H9 (cell line): ENCODE measurements at regions not wholly inside any gene's neighbourhood (a gene's known extent, or its start where the extent isn't known, plus 50 kb on each side); places are given as distances from the start of the nearest gene placed in this dataset.

ENCODE experiments used
- DNase-seq: peaks from one replicate; pipeline ENCODE4 v3.0.0-alpha.2; 2017
- H2AFZ ChIP-seq: one replicate; pipeline ENCODE4 v1.6.1; 2013; ENCODE audit warnings: mild to moderate bottlenecking, low read length, control low read depth, moderate library complexity
- H2AK5ac ChIP-seq: 2 replicates; pipeline ENCODE4 v1.6.1; 2013; ENCODE audit warnings: low read length, control low read depth, mixed read lengths; ENCODE audit not compliant: insufficient read length
- H2BK120ac ChIP-seq: one replicate; pipeline ENCODE4 v1.6.1; 2013; ENCODE audit warnings: low read depth, mild to moderate bottlenecking, low read length, control low read depth, inconsistent platforms; ENCODE audit not compliant: poor library complexity, severe bottlenecking
- H2BK12ac ChIP-seq: 2 replicates; pipeline ENCODE4 v1.6.1; 2013; ENCODE audit warnings: low read length, control low read depth, mixed read lengths, low read depth; ENCODE audit not compliant: insufficient read length
- H2BK15ac ChIP-seq: 2 replicates; pipeline ENCODE4 v1.6.1; 2013; ENCODE audit warnings: low read depth, low read length, control low read depth
- H2BK20ac ChIP-seq: one replicate; pipeline ENCODE4 v1.6.1; 2013; ENCODE audit warnings: low read depth, mild to moderate bottlenecking, low read length, control low read depth, inconsistent platforms; ENCODE audit not compliant: poor library complexity, severe bottlenecking
- H2BK5ac ChIP-seq: 2 replicates; pipeline ENCODE4 v1.6.1; 2013; ENCODE audit warnings: low read length, control low read depth, mixed read lengths; ENCODE audit not compliant: insufficient read length
- H3K14ac ChIP-seq: 2 replicates; pipeline ENCODE4 v1.6.1; 2013; ENCODE audit warnings: low read length, control low read depth; ENCODE audit not compliant: insufficient read depth
- H3K18ac ChIP-seq: 2 replicates; pipeline ENCODE4 v1.6.1; 2013; ENCODE audit warnings: low read depth, mild to moderate bottlenecking, mixed read lengths, low read length, control low read depth; ENCODE audit not compliant: insufficient read length
- H3K23ac ChIP-seq: 2 replicates; pipeline ENCODE4 v1.6.1; 2013; ENCODE audit warnings: low read length, control low read depth, mixed read lengths, low read depth; ENCODE audit not compliant: insufficient read length
- H3K23me2 ChIP-seq: 2 replicates; pipeline ENCODE4 v1.6.1; 2013; ENCODE audit warnings: low read depth, mild to moderate bottlenecking, mixed read lengths, low read length, control low read depth; ENCODE audit not compliant: insufficient read length, poor library complexity, severe bottlenecking
- H3K27ac ChIP-seq: 2 replicates; pipeline ENCODE4 v1.5.1; 2013; ENCODE audit warnings: low read length, control low read depth, mixed read lengths, low read depth; ENCODE audit not compliant: insufficient read length
- H3K27me3 ChIP-seq: 2 replicates; pipeline ENCODE4 v1.6.1; 2013; ENCODE audit warnings: low read length, control low read depth, inconsistent platforms; ENCODE audit not compliant: insufficient read depth
- H3K4ac ChIP-seq: 2 replicates; pipeline ENCODE4 v1.6.1; 2013; ENCODE audit warnings: low read depth, mild to moderate bottlenecking, control low read depth, inconsistent platforms, low read length, moderate library complexity
- H3K4me1 ChIP-seq: 2 replicates; pipeline ENCODE4 v1.6.1; 2013; ENCODE audit warnings: low read length, control low read depth, inconsistent platforms; ENCODE audit not compliant: insufficient read depth
- H3K4me2 ChIP-seq: 2 replicates; pipeline ENCODE4 v1.6.1; 2013; ENCODE audit warnings: low read length, control low read depth, mixed read lengths; ENCODE audit not compliant: insufficient read length, insufficient read depth
- H3K56ac ChIP-seq: 2 replicates; pipeline ENCODE4 v1.6.1; 2013; ENCODE audit warnings: low read depth, mild to moderate bottlenecking, mixed read lengths, low read length, control low read depth; ENCODE audit not compliant: insufficient read length
- H3K79me1 ChIP-seq: 2 replicates; pipeline ENCODE4 v1.6.1; 2013; ENCODE audit warnings: low read depth, mild to moderate bottlenecking, moderate library complexity, low read length, control low read depth, inconsistent platforms; ENCODE audit not compliant: insufficient read depth, poor library complexity, severe bottlenecking
- H3K79me2 ChIP-seq: 2 replicates; pipeline ENCODE4 v1.6.1; 2013; ENCODE audit warnings: low read length, control low read depth, inconsistent platforms; ENCODE audit not compliant: insufficient read depth
- H3K9ac ChIP-seq: 2 replicates; pipeline ENCODE4 v1.6.1; 2013; ENCODE audit warnings: low read length, control low read depth, mixed read lengths; ENCODE audit not compliant: insufficient read length; ENCODE audit errors: extremely low read depth
- H3K9me3 ChIP-seq: one replicate; pipeline ENCODE4 v1.6.1; 2013; ENCODE audit warnings: low read depth, low read length, inconsistent platforms; ENCODE audit not compliant: control insufficient read depth
- H3T11ph ChIP-seq: one replicate; pipeline ENCODE4 v1.6.1; 2013; ENCODE audit warnings: mild to moderate bottlenecking, low read length, control low read depth, inconsistent platforms
- H4K20me1 ChIP-seq: one replicate; pipeline ENCODE4 v1.6.1; 2013; ENCODE audit not compliant: control insufficient read depth, insufficient read length, insufficient read depth
- H4K5ac ChIP-seq: 2 replicates; pipeline ENCODE4 v1.6.1; 2013; ENCODE audit warnings: low read depth, mild to moderate bottlenecking, mixed read lengths, low read length, control low read depth; ENCODE audit not compliant: insufficient read length
- H4K8ac ChIP-seq: replicated peaks from 2 replicates; pipeline ENCODE4 v1.6.1; 2013; ENCODE audit warnings: low read length, control low read depth, mixed read lengths, low read depth; ENCODE audit not compliant: insufficient read length
- H4K91ac ChIP-seq: 2 replicates; pipeline ENCODE4 v1.6.1; 2013; ENCODE audit warnings: low read depth, mild to moderate bottlenecking, moderate library complexity, mixed read lengths, low read length, control low read depth; ENCODE audit not compliant: insufficient read length
- H3K27ac Mint-ChIP-seq, 3 experiments: 2 replicates in 2 of 3; 3 replicates in 1 of 3; pipeline ENCODE4 v1.8.0; 2020 to 2021; ENCODE audit warnings: mixed read lengths in 3 of 3, mild to moderate bottlenecking in 1 of 3, moderate library complexity in 1 of 3
- H3K27me3 Mint-ChIP-seq: 2 replicates; pipeline ENCODE4 v1.8.0; 2021; ENCODE audit warnings: low read depth, mild to moderate bottlenecking, moderate library complexity, mixed read lengths
- H3K36me3 Mint-ChIP-seq, 3 experiments: 2 replicates in 2 of 3; 3 replicates in 1 of 3; pipeline ENCODE4 v1.8.0; 2020 to 2021; ENCODE audit warnings: low read depth in 3 of 3, mixed read lengths in 3 of 3; ENCODE audit not compliant: insufficient read depth in 1 of 3
- H3K4me1 Mint-ChIP-seq, 2 experiments: 2 replicates each; pipeline ENCODE4 v1.8.0; 2020; ENCODE audit warnings: mixed read lengths in 2 of 2
- H3K4me3 Mint-ChIP-seq, 2 experiments: 2 replicates in 1 of 2; 3 replicates in 1 of 2; pipeline ENCODE4 v1.8.0; 2020 to 2021; ENCODE audit warnings: mild to moderate bottlenecking in 2 of 2, mixed read lengths in 2 of 2, moderate library complexity in 1 of 2
- H3K9me3 Mint-ChIP-seq, 2 experiments: 2 replicates in 1 of 2; 3 replicates in 1 of 2; pipeline ENCODE4 v1.8.0; 2020; ENCODE audit warnings: mild to moderate bottlenecking in 2 of 2, mixed read lengths in 2 of 2, moderate library complexity in 1 of 2
- CTCF ChIP-seq: fragments of 200-600 bp; sonication (generic); conservative IDR thresholded peaks from 3 replicates; pipeline ENCODE4 v1.8.0; 2021; ENCODE audit warnings: antibody characterized with exemption, mild to moderate bottlenecking
- WGBS: extraction: QIAGEN DNeasy Blood & Tissue Kit; methylation state at CpG from one replicate; pipeline ENCODE4 v1.1.7; 2013; ENCODE audit warnings: missing lambda C conversion rate, low lambda C conversion rate, mixed read lengths; ENCODE audit not compliant: insufficient read length; ENCODE audit errors: extremely low coverage; 5-methylcytosine and 5-hydroxymethylcytosine counted together

GRCh38 chr13:74479124-74479523, 344.9 kb upstream of the KLF12 start:
- H3K23ac ChIP-seq = no peak overlapping the region
- H3K18ac ChIP-seq = no peak overlapping the region
- DNase-seq = no peak
- no peak overlapping the region for H2AFZ ChIP-seq
- H3K9me3 ChIP-seq = no peaks in the 10 kb centered on the region
- Mint-ChIP-seq H3K27ac (no peak overlapping the region), H3K4me3 (no peak overlapping the region), H3K36me3 (no peaks in the 10 kb centered on the region), H3K27me3 (no peaks in the 10 kb centered on the region), H3K4me1 (0 out of 4 replicates have a peak, but pooled peaks cover 0 to 2% of the 10 kb centered on the region in 2 experiments), H3K9me3 (no peaks in the 10 kb centered on the region)
- H3K79me1 ChIP-seq = no peaks in the 10 kb centered on the region
- H4K20me1 ChIP-seq = no peaks in the 10 kb centered on the region
- no peaks in the 10 kb centered on the region for H3K4me1 ChIP-seq
- no peak for TF ChIP-seq CTCF
- WGBS = no CpG with 5 or more reads among the region's 2 CpGs
- H3K79me2 ChIP-seq = no peaks in the 10 kb centered on the region
- no peak overlapping the region for H3K4ac ChIP-seq
- H2BK20ac ChIP-seq = no peak overlapping the region
- H3K27me3 ChIP-seq = no peaks in the 10 kb centered on the region
- H2BK120ac ChIP-seq = no peak overlapping the region
- H2BK15ac ChIP-seq = no peak overlapping the region
- H3K27ac ChIP-seq = no peak overlapping the region
- H3T11ph ChIP-seq = no peak overlapping the region
- H4K5ac ChIP-seq = no peak overlapping the region
- H3K23me2 ChIP-seq = no peaks in the 10 kb centered on the region
- no peak overlapping the region for H2AK5ac ChIP-seq
- H3K14ac ChIP-seq = no peak overlapping the region
- H3K4me2 ChIP-seq = no peak overlapping the region
- no peak overlapping the region for H4K91ac ChIP-seq
- H2BK12ac ChIP-seq = no peak overlapping the region
- no peak overlapping the region for H3K56ac ChIP-seq
- H2BK5ac ChIP-seq = no peak overlapping the region
- H4K8ac ChIP-seq = no peak overlapping the region
- no peak overlapping the region for H3K9ac ChIP-seq
